A673 (cell line): ENCODE measurements at regions not wholly inside any gene's neighbourhood (a gene's known extent, or its start where the extent isn't known, plus 50 kb on each side); places are given as distances from the start of the nearest gene placed in this dataset.

Experiments
- BruUV-seq: library from RNA; stranded (reverse); fragments of 400-500 nt; replicated peaks from 2 replicates; lab custom pipeline; 2021; lab: Mats Ljungman, UMichigan
- CTCF ChIA-PET: fragments of 300-600 bp; sonication (Branson Sonifier 250); formaldehyde crosslinking; loops from one replicate; lab custom pipeline; 2022; ENCODE audit warnings: antibody characterized with exemption; lab: Charles Lee
- POLR2A ChIA-PET: fragments of 300-600 bp; sonication (Branson Sonifier 250); formaldehyde crosslinking; loops from one replicate; lab custom pipeline; 2022; ENCODE audit warnings: antibody characterized with exemption; ENCODE audit not compliant: low non-redundant PET; lab: Charles Lee
- DNase-seq: peaks from one replicate; pipeline ENCODE4 v3.0.0-alpha.2; 2015; ENCODE audit warnings: low spot score
- H3K27ac ChIP-seq: fragments of 200-600 bp; sonication (generic); 2 replicates; pipeline ENCODE4 v1.5.1; 2016; ENCODE audit warnings: mixed run types, low read depth, mild to moderate bottlenecking, mixed read lengths, antibody characterized with exemption, low read length; ENCODE audit not compliant: poor library complexity, severe bottlenecking
- H3K27me3 ChIP-seq: fragments of 200-600 bp; sonication (generic); replicated peaks from 2 replicates; pipeline ENCODE4 v1.6.1; 2017; ENCODE audit warnings: mixed run types, low read depth, mild to moderate bottlenecking, mixed read lengths, antibody characterized with exemption, low read length; ENCODE audit not compliant: insufficient read depth, poor library complexity
- H3K36me3 ChIP-seq: fragments of 200-600 bp; sonication (generic); 2 replicates; pipeline ENCODE4 v1.6.1; 2016; ENCODE audit warnings: mixed run types, mild to moderate bottlenecking, mixed read lengths, antibody characterized with exemption, low read length; ENCODE audit not compliant: insufficient read depth, poor library complexity, severe bottlenecking
- H3K4me1 ChIP-seq: fragments of 200-600 bp; sonication (generic); 2 replicates; pipeline ENCODE4 v1.6.1; 2017; ENCODE audit warnings: mixed run types, mild to moderate bottlenecking, mixed read lengths, antibody characterized with exemption, low read length; ENCODE audit not compliant: insufficient read depth, poor library complexity, severe bottlenecking
- H3K4me3 ChIP-seq: fragments of 200-600 bp; sonication (generic); 2 replicates; pipeline ENCODE4 v1.5.1; 2016; ENCODE audit warnings: low read depth, mixed run types, mild to moderate bottlenecking, mixed read lengths, low read length; ENCODE audit not compliant: poor library complexity, severe bottlenecking
- H3K9me3 ChIP-seq: fragments of 200-600 bp; sonication (generic); 2 replicates; pipeline ENCODE4 v1.6.1; 2016; ENCODE audit warnings: mixed run types, low read depth, mild to moderate bottlenecking, mixed read lengths, antibody characterized with exemption, low read length; ENCODE audit not compliant: poor library complexity, severe bottlenecking
- EZH2 ChIP-seq: fragments of 200-600 bp; sonication (generic); IDR thresholded peaks from 2 replicates; pipeline ENCODE4 v1.6.1; 2017; ENCODE audit warnings: borderline replicate concordance, low read depth, mild to moderate bottlenecking, mixed read lengths, antibody characterized with exemption, low read length; ENCODE audit not compliant: poor library complexity, severe bottlenecking
- intact Hi-C: fragments of 100-400 bp; cut with micrococcal nuclease; formaldehyde crosslinking; loops from one replicate; pipeline ENCODE4 v1.10.0; 2022; ENCODE audit not compliant: unreplicated experiment
- TF ChIP-seq, protein P1 (sequence below): fragments of 300-800, 200-600 bp; sonication (generic); conservative IDR thresholded peaks from 2 replicates; pipeline ENCODE4 v1.5.1; 2017; ENCODE audit warnings: low read depth, mild to moderate bottlenecking, antibody characterized with exemption, low read length, moderate library complexity, mixed read lengths

- Histone ChIP-seq H3K27me3 (no peaks in the 10 kb centered on the region), H3K9me3 (no peaks in the 10 kb centered on the region), H3K36me3 (no peaks in the 10 kb centered on the region), H3K4me1 (peaks cover 8% of the 10 kb centered on the region), H3K27ac (no peak overlapping the region), H3K4me3 (no peak overlapping the region)
- ChIA-PET POLR2A (no interaction called here), CTCF (no interaction called here)
- TF ChIP-seq, protein P1, sequence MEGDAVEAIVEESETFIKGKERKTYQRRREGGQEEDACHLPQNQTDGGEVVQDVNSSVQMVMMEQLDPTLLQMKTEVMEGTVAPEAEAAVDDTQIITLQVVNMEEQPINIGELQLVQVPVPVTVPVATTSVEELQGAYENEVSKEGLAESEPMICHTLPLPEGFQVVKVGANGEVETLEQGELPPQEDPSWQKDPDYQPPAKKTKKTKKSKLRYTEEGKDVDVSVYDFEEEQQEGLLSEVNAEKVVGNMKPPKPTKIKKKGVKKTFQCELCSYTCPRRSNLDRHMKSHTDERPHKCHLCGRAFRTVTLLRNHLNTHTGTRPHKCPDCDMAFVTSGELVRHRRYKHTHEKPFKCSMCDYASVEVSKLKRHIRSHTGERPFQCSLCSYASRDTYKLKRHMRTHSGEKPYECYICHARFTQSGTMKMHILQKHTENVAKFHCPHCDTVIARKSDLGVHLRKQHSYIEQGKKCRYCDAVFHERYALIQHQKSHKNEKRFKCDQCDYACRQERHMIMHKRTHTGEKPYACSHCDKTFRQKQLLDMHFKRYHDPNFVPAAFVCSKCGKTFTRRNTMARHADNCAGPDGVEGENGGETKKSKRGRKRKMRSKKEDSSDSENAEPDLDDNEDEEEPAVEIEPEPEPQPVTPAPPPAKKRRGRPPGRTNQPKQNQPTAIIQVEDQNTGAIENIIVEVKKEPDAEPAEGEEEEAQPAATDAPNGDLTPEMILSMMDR: no peak
- no peak for TF ChIP-seq EZH2
- intact Hi-C loops: no loop called here
- BruUV-seq: no TSS peak
- DNase-seq: no peak
These were observed 61.5 kb upstream of the CD93 start for GRCh38 chr20:23147647-23147963.

- TF ChIP-seq, protein P1: no peak
- TF ChIP-seq EZH2: no peak
- Histone ChIP-seq H3K27me3 (no peaks in the 10 kb centered on the region), H3K4me3 (no peak overlapping the region), H3K4me1 (peaks cover 8% of the 10 kb centered on the region), H3K27ac (no peak overlapping the region), H3K36me3 (no peaks in the 10 kb centered on the region), H3K9me3 (no peaks in the 10 kb centered on the region)
- no peak for DNase-seq
- no TSS peak for BruUV-seq
- ChIA-PET POLR2A (no interaction called here), CTCF (interaction anchor here (0.6 kb wide), 1 partner anchor 14 kb away, joined by 4 read pairs; no protein-coding TSS in a partner anchor)
- intact Hi-C loops: no loop called here
These were observed 60.9 kb upstream of the CD93 start for GRCh38 chr20:23146857-23147637.

DNA sequence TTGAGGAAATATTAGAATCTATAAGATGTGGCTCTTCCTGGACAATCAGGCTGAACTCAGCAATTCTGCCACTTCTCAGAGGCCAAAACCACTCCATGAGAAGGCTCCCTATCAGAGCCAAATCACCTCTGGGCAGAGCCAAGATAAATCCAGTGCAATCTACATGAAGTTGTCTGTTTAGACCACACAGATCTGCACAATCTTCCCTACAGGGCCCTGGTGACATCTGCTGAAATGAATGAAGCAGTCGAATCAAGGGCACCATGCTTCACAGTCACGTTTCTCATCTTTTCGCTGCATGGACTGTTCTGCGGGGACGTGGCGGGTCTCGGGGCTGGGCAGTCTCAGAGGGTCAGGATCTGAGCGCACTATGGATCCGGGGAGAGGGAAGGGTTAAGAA lies 60.1 kb upstream of the CD93 start:
- Histone ChIP-seq H3K4me3 (no peak overlapping the region), H3K27me3 (no peaks in the 10 kb centered on the region), H3K4me1 (peaks cover 8% of the 10 kb centered on the region), H3K27ac (no peak overlapping the region), H3K9me3 (no peaks in the 10 kb centered on the region), H3K36me3 (no peaks in the 10 kb centered on the region)
- no peak for DNase-seq
- ChIA-PET POLR2A (no interaction called here), CTCF (interaction anchor here (0.6 kb wide), 1 partner anchor 15 kb away, joined by 4 read pairs; no protein-coding TSS in a partner anchor)
- intact Hi-C loops: no loop called here
- TF ChIP-seq, protein P1: no peak
- no peak for TF ChIP-seq EZH2
- no TSS peak for BruUV-seq
